Kidney epithelial cell (primary cell): ENCODE measurements at regions not wholly inside any gene's neighbourhood (a gene's known extent, or its start where the extent isn't known, plus 50 kb on each side); places are given as distances from the start of the nearest gene placed in this dataset.

Source experiments
- DNase-seq: peaks from one replicate; pipeline ENCODE4 v3.0.0-alpha.2; 2010; ENCODE audit warnings: low read depth
- H3K27me3 ChIP-seq: 2 replicates; pipeline ENCODE4 v1.6.0; 2011; ENCODE audit warnings: low read length; ENCODE audit not compliant: control insufficient read depth, insufficient read depth
- H3K36me3 ChIP-seq: 2 replicates; pipeline ENCODE4 v1.5.1; 2011; ENCODE audit warnings: low read length; ENCODE audit not compliant: control insufficient read depth, insufficient read depth
- H3K4me3 ChIP-seq: 2 replicates; pipeline ENCODE4 v1.5.1; 2011; ENCODE audit warnings: low read depth, mild to moderate bottlenecking, control low read depth, low read length
- CTCF ChIP-seq: IDR thresholded peaks from 2 replicates; pipeline ENCODE4 v1.5.1; 2011; ENCODE audit warnings: mild to moderate bottlenecking, moderate library complexity, low read length, control low read depth, inconsistent platforms; ENCODE audit not compliant: insufficient read depth, poor library complexity, severe bottlenecking

GRCh38 chr13:44819772-44820171 lies 169.5 kb downstream of the NUFIP1 start:
- H3K36me3 ChIP-seq = no peaks in the 10 kb centered on the region
- no peak overlapping the region for H3K4me3 ChIP-seq
- no peak for DNase-seq
- no peaks in the 10 kb centered on the region for H3K27me3 ChIP-seq
- no peak for TF ChIP-seq CTCF

- no peak for TF ChIP-seq CTCF
- peak; percentile 78 for DNase-seq
Observed at GRCh38 chr13:44819245-44819644, 170.0 kb downstream of the NUFIP1 start.

GRCh38 chr13:44818428-44818827 lies 170.8 kb downstream of the NUFIP1 start:
- H3K4me3 ChIP-seq = no peak overlapping the region
- H3K27me3 ChIP-seq = no peaks in the 10 kb centered on the region
- TF ChIP-seq CTCF = peak; percentile 14
- H3K36me3 ChIP-seq = no peaks in the 10 kb centered on the region
- no peak for DNase-seq

More at GRCh38 chr13:44819245-44819644, 170.0 kb downstream of the NUFIP1 start:
- H3K27me3 ChIP-seq = no peaks in the 10 kb centered on the region
- H3K4me3 ChIP-seq = no peak overlapping the region
- H3K36me3 ChIP-seq = no peaks in the 10 kb centered on the region

- DNase-seq = no peak
- Histone ChIP-seq H3K36me3 (no peaks in the 10 kb centered on the region), H3K4me3 (no peak overlapping the region), H3K27me3 (no peaks in the 10 kb centered on the region)
- TF ChIP-seq CTCF = no peak
Observed at GRCh38 chr13:44818016-44818415, 171.3 kb downstream of the NUFIP1 start.

GRCh38 chr13:44817131-44817671 lies 172.1 kb downstream of the NUFIP1 start:
- Histone ChIP-seq H3K36me3 (no peaks in the 10 kb centered on the region), H3K27me3 (no peaks in the 10 kb centered on the region), H3K4me3 (no peak overlapping the region)
- no peak for DNase-seq
- no peak for TF ChIP-seq CTCF

GRCh38 chr13:44816701-44817100 lies 172.6 kb downstream of the NUFIP1 start:
- no peak for DNase-seq
- Histone ChIP-seq H3K27me3 (no peaks in the 10 kb centered on the region), H3K36me3 (no peaks in the 10 kb centered on the region), H3K4me3 (no peak overlapping the region)
- no peak for TF ChIP-seq CTCF
